ENCODE measurements at regions not wholly inside any gene's neighbourhood (a gene's known extent, or its start where the extent isn't known, plus 50 kb on each side); places are given as distances from the start of the nearest gene placed in this dataset.

GRCh38 chr10:4186849-4187540 is 402.0 kb upstream of the KLF6 start:
- Histone ChIP-seq H3K4me1 (no peaks in the 10 kb centered on the region), H3K9me3 (no peaks in the 10 kb centered on the region), H3K4me3 (ENCODE audit: low read depth, low read length) (no peak overlapping the region), H3K36me3 (no peaks in the 10 kb centered on the region), H3K27me3 (no peaks in the 10 kb centered on the region)
- TF ChIP-seq CTCF (IDR thresholded peaks at IDR 0.05; ENCODE audit: low read depth, low read length): no peak
- DNase-seq: no peak

GRCh38 chr10:4183761-4184261 is 398.8 kb upstream of the KLF6 start:
- H3K4me3 ChIP-seq (ENCODE audit: low read depth, low read length): no peak overlapping the region
- H3K36me3 ChIP-seq: no peaks in the 10 kb centered on the region
- H3K9me3 ChIP-seq: no peaks in the 10 kb centered on the region
- no peak for DNase-seq
- no peaks in the 10 kb centered on the region for H3K27me3 ChIP-seq
- no peaks in the 10 kb centered on the region for H3K4me1 ChIP-seq
- TF ChIP-seq CTCF (IDR thresholded peaks at IDR 0.05; ENCODE audit: low read depth, low read length): no peak

- no peak for TF ChIP-seq CTCF (IDR thresholded peaks at IDR 0.05; ENCODE audit: low read depth, low read length)
These were observed 396.6 kb upstream of the KLF6 start for GRCh38 chr10:4181621-4182049.

GRCh38 chr10:4181081-4181480 is 396.1 kb upstream of the KLF6 start:
- H3K4me1 ChIP-seq: no peaks in the 10 kb centered on the region
- no peaks in the 10 kb centered on the region for H3K27me3 ChIP-seq
- no peaks in the 10 kb centered on the region for H3K36me3 ChIP-seq
- no peak for TF ChIP-seq CTCF (IDR thresholded peaks at IDR 0.05; ENCODE audit: low read depth, low read length)
- no peak overlapping the region for H3K4me3 ChIP-seq (ENCODE audit: low read depth, low read length)
- H3K9me3 ChIP-seq: no peaks in the 10 kb centered on the region
- no peak for DNase-seq

More at GRCh38 chr10:4181621-4182049, 396.6 kb upstream of the KLF6 start:
- Histone ChIP-seq H3K27me3 (no peaks in the 10 kb centered on the region), H3K9me3 (no peaks in the 10 kb centered on the region), H3K4me3 (ENCODE audit: low read depth, low read length) (no peak overlapping the region), H3K36me3 (no peaks in the 10 kb centered on the region), H3K4me1 (no peaks in the 10 kb centered on the region)
- DNase-seq: no peak

- H3K9me3 ChIP-seq: no peaks in the 10 kb centered on the region
- no peak for TF ChIP-seq CTCF (IDR thresholded peaks at IDR 0.05; ENCODE audit: low read depth, low read length)
- H3K27me3 ChIP-seq: no peaks in the 10 kb centered on the region
These were observed 392.8 kb upstream of the KLF6 start for GRCh38 chr10:4177791-4178190.

GRCh38 chr10:4176500-4177281 is 391.7 kb upstream of the KLF6 start:
- H3K36me3 ChIP-seq: no peaks in the 10 kb centered on the region
- no peak for DNase-seq
- H3K27me3 ChIP-seq: no peaks in the 10 kb centered on the region
- no peak for TF ChIP-seq CTCF (IDR thresholded peaks at IDR 0.05; ENCODE audit: low read depth, low read length)
- H3K9me3 ChIP-seq: no peaks in the 10 kb centered on the region
- no peak overlapping the region for H3K4me3 ChIP-seq (ENCODE audit: low read depth, low read length)
- no peaks in the 10 kb centered on the region for H3K4me1 ChIP-seq

More at GRCh38 chr10:4177791-4178190, 392.8 kb upstream of the KLF6 start:
- no peak for DNase-seq
- Histone ChIP-seq H3K4me3 (ENCODE audit: low read depth, low read length) (no peak overlapping the region), H3K4me1 (no peaks in the 10 kb centered on the region), H3K36me3 (no peaks in the 10 kb centered on the region)
